A549 (cell line): ENCODE measurements at regions not wholly inside any gene's neighbourhood (a gene's known extent, or its start where the extent isn't known, plus 50 kb on each side); places are given as distances from the start of the nearest gene placed in this dataset.

Experiments used
- CBX2 ChIP-seq: fragments of 200-600 bp; sonication (generic); IDR thresholded peaks from 2 replicates; pipeline ENCODE4 v1.6.1; 2016; ENCODE audit warnings: low read depth, mild to moderate bottlenecking, borderline replicate concordance
- CTCF ChIP-seq: fragments of >200 bp; sonication (Bioruptor Twin); formaldehyde crosslinking; IDR thresholded peaks from 3 replicates; pipeline ENCODE4 v1.5.1; 2016
- E2F6 ChIP-seq: IDR thresholded peaks from 2 replicates; pipeline ENCODE4 v1.6.1; 2012; ENCODE audit warnings: low read depth, borderline replicate concordance
- HDAC2 ChIP-seq: fragments of 200-600 bp; sonication (generic); IDR thresholded peaks from 2 replicates; pipeline ENCODE4 v1.6.1; 2016
- JUN ChIP-seq, 2 experiments: fragments of >200 bp; sonication (Bioruptor Twin); formaldehyde crosslinking; IDR thresholded peaks; 2 replicates in 1 of 2; 3 replicates in 1 of 2; pipeline ENCODE4 v1.6.1; 2016 to 2017
- MAZ ChIP-seq: fragments of 150-350 bp; IDR thresholded peaks from 2 replicates; pipeline ENCODE4 v1.6.1; 2014; ENCODE audit warnings: antibody characterized with exemption, low read depth, low read length, borderline replicate concordance
- MYC ChIP-seq: IDR thresholded peaks from 2 replicates; pipeline ENCODE4 v1.6.1; 2012; ENCODE audit warnings: mild to moderate bottlenecking, inconsistent platforms, low read length, improper control_type of control experiment, borderline replicate concordance
- POLR2A ChIP-seq: IDR thresholded peaks from 2 replicates; pipeline ENCODE4 v1.6.1; 2012; ENCODE audit warnings: mild to moderate bottlenecking, low read length
- RFX5 ChIP-seq: fragments of 450-650 bp; IDR thresholded peaks from 2 replicates; pipeline ENCODE4 v1.7.1; 2014; ENCODE audit warnings: antibody characterized with exemption, mild to moderate bottlenecking, moderate library complexity
- RNF2 ChIP-seq: fragments of 200-600 bp; sonication (generic); IDR thresholded peaks from 2 replicates; pipeline ENCODE4 v1.6.1; 2016; ENCODE audit warnings: low read depth, mild to moderate bottlenecking, antibody characterized with exemption, moderate library complexity, borderline replicate concordance
- SMC3 ChIP-seq: fragments of >200 bp; sonication (Bioruptor Twin); formaldehyde crosslinking; IDR thresholded peaks from 3 replicates; pipeline ENCODE4 v1.6.1; 2018; ENCODE audit warnings: inconsistent platforms
- TF ChIP-seq, protein P1 (sequence below): fragments of 200-600 bp; sonication (generic); IDR thresholded peaks from 2 replicates; pipeline ENCODE4 v1.6.1; 2016; ENCODE audit warnings: antibody characterized with exemption, mild to moderate bottlenecking, moderate library complexity

DNA sequence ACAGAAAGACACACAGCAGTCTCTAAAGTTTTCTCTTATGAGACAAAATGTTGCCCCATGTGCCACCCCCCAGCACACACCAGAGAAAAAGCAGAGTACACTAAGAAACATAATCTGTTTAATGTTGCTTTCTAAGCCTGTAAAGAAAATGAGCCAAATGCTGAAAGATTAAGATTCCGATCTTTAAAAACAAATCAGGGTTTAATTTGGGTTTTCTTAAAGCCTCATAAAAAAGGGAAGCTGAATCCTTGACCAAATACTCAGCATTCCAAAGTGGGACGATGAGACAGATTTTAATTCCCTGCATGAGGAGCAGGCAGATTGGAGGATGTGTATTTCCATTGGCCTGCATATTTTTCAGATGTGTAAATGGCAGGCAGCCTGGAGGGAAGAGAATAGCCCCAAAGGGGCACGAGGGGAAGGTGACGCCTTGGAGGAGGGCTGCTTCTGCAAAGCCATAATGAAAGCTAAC is 118.4 kb downstream of the COPRS start:
- no peak for TF ChIP-seq POLR2A
- TF ChIP-seq CTCF = no peak
- no peak for TF ChIP-seq MAZ
- TF ChIP-seq SMC3 = no peak
- no peak for TF ChIP-seq MYC
- TF ChIP-seq CBX2 = no peak
- no peak for TF ChIP-seq HDAC2
- TF ChIP-seq, protein P1, sequence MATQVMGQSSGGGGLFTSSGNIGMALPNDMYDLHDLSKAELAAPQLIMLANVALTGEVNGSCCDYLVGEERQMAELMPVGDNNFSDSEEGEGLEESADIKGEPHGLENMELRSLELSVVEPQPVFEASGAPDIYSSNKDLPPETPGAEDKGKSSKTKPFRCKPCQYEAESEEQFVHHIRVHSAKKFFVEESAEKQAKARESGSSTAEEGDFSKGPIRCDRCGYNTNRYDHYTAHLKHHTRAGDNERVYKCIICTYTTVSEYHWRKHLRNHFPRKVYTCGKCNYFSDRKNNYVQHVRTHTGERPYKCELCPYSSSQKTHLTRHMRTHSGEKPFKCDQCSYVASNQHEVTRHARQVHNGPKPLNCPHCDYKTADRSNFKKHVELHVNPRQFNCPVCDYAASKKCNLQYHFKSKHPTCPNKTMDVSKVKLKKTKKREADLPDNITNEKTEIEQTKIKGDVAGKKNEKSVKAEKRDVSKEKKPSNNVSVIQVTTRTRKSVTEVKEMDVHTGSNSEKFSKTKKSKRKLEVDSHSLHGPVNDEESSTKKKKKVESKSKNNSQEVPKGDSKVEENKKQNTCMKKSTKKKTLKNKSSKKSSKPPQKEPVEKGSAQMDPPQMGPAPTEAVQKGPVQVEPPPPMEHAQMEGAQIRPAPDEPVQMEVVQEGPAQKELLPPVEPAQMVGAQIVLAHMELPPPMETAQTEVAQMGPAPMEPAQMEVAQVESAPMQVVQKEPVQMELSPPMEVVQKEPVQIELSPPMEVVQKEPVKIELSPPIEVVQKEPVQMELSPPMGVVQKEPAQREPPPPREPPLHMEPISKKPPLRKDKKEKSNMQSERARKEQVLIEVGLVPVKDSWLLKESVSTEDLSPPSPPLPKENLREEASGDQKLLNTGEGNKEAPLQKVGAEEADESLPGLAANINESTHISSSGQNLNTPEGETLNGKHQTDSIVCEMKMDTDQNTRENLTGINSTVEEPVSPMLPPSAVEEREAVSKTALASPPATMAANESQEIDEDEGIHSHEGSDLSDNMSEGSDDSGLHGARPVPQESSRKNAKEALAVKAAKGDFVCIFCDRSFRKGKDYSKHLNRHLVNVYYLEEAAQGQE = no peak
- TF ChIP-seq E2F6 = no peak
- no peak for TF ChIP-seq RNF2
- TF ChIP-seq RFX5 = no peak
- TF ChIP-seq JUN (IDR thresholded peaks at IDR 0.05) = no peak
